Osteoblast (primary cell): ENCODE measurements at regions not wholly inside any gene's neighbourhood (a gene's known extent, or its start where the extent isn't known, plus 50 kb on each side); places are given as distances from the start of the nearest gene placed in this dataset.

ENCODE experiments used
- DNase-seq: peaks from one replicate; pipeline ENCODE4 v3.0.0; 2011; ENCODE audit warnings: low spot score, mixed read lengths; ENCODE audit not compliant: insufficient read length; ENCODE audit errors: missing footprints
- H2AFZ ChIP-seq: 2 replicates; pipeline ENCODE4 v1.6.0; 2011; ENCODE audit warnings: mild to moderate bottlenecking, low read length
- H3K27ac ChIP-seq: 2 replicates; pipeline ENCODE4 v1.5.1; 2011; ENCODE audit warnings: mild to moderate bottlenecking, low read depth, low read length, moderate library complexity
- H3K27me3 ChIP-seq: 2 replicates; pipeline ENCODE4 v1.6.0; 2012; ENCODE audit warnings: mild to moderate bottlenecking, control low read depth, inconsistent platforms, low read length, moderate library complexity; ENCODE audit not compliant: insufficient read depth
- H3K36me3 ChIP-seq: 2 replicates; pipeline ENCODE4 v1.5.1; 2011; ENCODE audit warnings: mild to moderate bottlenecking, low read length, control low read depth, moderate library complexity; ENCODE audit not compliant: insufficient read depth
- H3K4me1 ChIP-seq: 2 replicates; pipeline ENCODE4 v1.5.1; 2011; ENCODE audit warnings: mild to moderate bottlenecking, low read length, control low read depth, moderate library complexity; ENCODE audit not compliant: insufficient read depth
- H3K4me2 ChIP-seq: 2 replicates; pipeline ENCODE4 v1.6.0; 2011; ENCODE audit warnings: mild to moderate bottlenecking, low read length; ENCODE audit not compliant: insufficient read depth
- H3K4me3 ChIP-seq: fragments of 200-600 bp; sonication (generic); 3 replicates; pipeline ENCODE4 v1.5.1; 2012; ENCODE audit warnings: mild to moderate bottlenecking, low read length, inconsistent platforms; ENCODE audit not compliant: insufficient read depth
- H3K79me2 ChIP-seq: 2 replicates; pipeline ENCODE4 v1.6.0; 2012; ENCODE audit warnings: mild to moderate bottlenecking, low read length, control low read depth, inconsistent platforms; ENCODE audit not compliant: insufficient read depth
- H3K9me3 ChIP-seq: 2 replicates; pipeline ENCODE4 v1.5.1; 2011; ENCODE audit warnings: low read depth, low read length, control low read depth
- H4K20me1 ChIP-seq: 2 replicates; pipeline ENCODE4 v1.6.0; 2012; ENCODE audit warnings: mild to moderate bottlenecking, low read length, control low read depth; ENCODE audit not compliant: insufficient read depth
- CTCF ChIP-seq: IDR thresholded peaks from 2 replicates; pipeline ENCODE4 v1.5.1; 2011; ENCODE audit warnings: mild to moderate bottlenecking, low read depth, low read length, moderate library complexity; ENCODE audit errors: extremely low read depth

GRCh38 chr4:66655505-66655904 is 889.8 kb downstream of the CENPC start:
- no peak overlapping the region for H3K27ac ChIP-seq
- no peaks in the 10 kb centered on the region for H3K27me3 ChIP-seq
- H2AFZ ChIP-seq, result no peak overlapping the region
- no peaks in the 10 kb centered on the region for H4K20me1 ChIP-seq
- H3K4me1 ChIP-seq, result no peaks in the 10 kb centered on the region
- H3K79me2 ChIP-seq, result no peaks in the 10 kb centered on the region
- H3K36me3 ChIP-seq, result no peaks in the 10 kb centered on the region
- H3K4me2 ChIP-seq, result no peak overlapping the region
- no peaks in the 10 kb centered on the region for H3K9me3 ChIP-seq
- no peak overlapping the region for H3K4me3 ChIP-seq
- TF ChIP-seq CTCF, result no peak
- peak; percentile 49 for DNase-seq

GRCh38 chr4:66653937-66654336 is 891.4 kb downstream of the CENPC start:
- Histone ChIP-seq H3K27ac (no peak overlapping the region), H3K4me2 (no peak overlapping the region), H3K27me3 (no peaks in the 10 kb centered on the region), H3K4me1 (no peaks in the 10 kb centered on the region), H3K4me3 (no peak overlapping the region), H4K20me1 (no peaks in the 10 kb centered on the region), H2AFZ (no peak overlapping the region), H3K36me3 (no peaks in the 10 kb centered on the region), H3K79me2 (no peaks in the 10 kb centered on the region), H3K9me3 (no peaks in the 10 kb centered on the region)
- no peak for TF ChIP-seq CTCF
- DNase-seq, result peak; percentile 58

DNA sequence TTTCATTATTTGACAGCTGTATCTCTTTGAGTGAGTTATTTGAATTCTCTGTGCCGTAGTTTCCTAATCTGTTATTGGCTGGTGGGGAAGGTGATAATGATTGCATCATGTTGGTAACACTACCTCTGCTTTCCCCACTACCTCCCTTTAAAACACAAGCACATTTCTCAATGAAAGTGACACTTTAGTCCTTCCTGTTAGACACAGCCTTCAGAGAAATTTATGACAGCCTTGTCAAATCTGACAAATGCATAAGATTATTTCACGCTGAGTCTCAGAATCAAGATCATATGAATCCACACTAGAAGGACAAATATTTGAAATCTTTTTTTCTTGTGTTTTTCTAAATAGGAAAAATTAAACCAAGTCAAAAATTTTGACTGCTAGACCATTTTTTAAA is 896.1 kb downstream of the CENPC start:
- H3K4me3 ChIP-seq, result no peak overlapping the region
- no peak for TF ChIP-seq CTCF

GRCh38 chr4:66647926-66648325 is 897.4 kb downstream of the CENPC start:
- H3K79me2 ChIP-seq, result no peaks in the 10 kb centered on the region
- no peaks in the 10 kb centered on the region for H3K4me1 ChIP-seq
- no peaks in the 10 kb centered on the region for H3K9me3 ChIP-seq
- H4K20me1 ChIP-seq, result no peaks in the 10 kb centered on the region
- no peak overlapping the region for H3K4me3 ChIP-seq
- H2AFZ ChIP-seq, result no peak overlapping the region
- no peak overlapping the region for H3K27ac ChIP-seq
- H3K27me3 ChIP-seq, result no peaks in the 10 kb centered on the region
- DNase-seq, result no peak
- TF ChIP-seq CTCF, result no peak
- no peak overlapping the region for H3K4me2 ChIP-seq
- H3K36me3 ChIP-seq, result no peaks in the 10 kb centered on the region

More for the DNA sequence above, 896.1 kb downstream of the CENPC start:
- Histone ChIP-seq H3K79me2 (no peaks in the 10 kb centered on the region), H3K4me2 (no peak overlapping the region), H3K36me3 (no peaks in the 10 kb centered on the region), H3K9me3 (no peaks in the 10 kb centered on the region), H3K27me3 (no peaks in the 10 kb centered on the region), H2AFZ (no peak overlapping the region), H3K27ac (no peak overlapping the region), H4K20me1 (no peaks in the 10 kb centered on the region), H3K4me1 (no peaks in the 10 kb centered on the region)
- no peak for DNase-seq
